ENCODE measurements at regions not wholly inside any gene's neighbourhood (a gene's known extent, or its start where the extent isn't known, plus 50 kb on each side); places are given as distances from the start of the nearest gene placed in this dataset.
"Not testable (repeated sequence)": the region's sequence is repeated elsewhere in the genome, so short reads cannot be mapped to it uniquely, and the experiment has no call there.

DNA sequence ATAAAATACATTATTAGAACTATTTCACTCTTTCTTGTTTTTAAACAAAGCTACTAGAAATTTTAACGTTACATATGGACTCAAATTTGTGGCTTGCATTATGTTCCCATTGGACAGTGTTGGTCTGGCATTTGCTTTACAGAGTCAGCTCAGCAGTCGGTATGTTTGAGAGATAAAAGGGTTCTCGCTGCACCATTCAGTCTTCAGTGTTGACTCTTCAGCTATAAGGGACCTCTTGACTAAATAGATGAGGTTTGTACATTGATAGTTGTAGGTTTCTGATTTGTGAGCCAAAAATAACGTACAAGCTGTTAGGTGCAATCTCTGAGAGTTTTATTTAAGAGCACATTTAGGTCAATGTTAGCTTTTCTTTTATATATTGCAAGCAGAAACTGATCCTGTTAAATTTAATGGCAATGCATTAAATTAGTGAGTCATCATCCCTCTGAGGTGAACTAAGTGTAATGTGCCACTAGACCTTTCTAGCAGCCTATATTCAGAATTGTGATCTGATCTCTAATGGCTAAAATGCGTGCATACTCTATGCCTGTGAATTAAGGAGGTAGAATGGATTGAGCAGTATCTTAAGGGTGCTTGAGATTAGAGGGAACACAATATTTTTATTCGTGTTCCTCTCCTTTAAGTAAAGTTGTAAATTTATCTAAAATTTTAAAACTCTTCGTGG, 485.6 kb upstream of the SYNCRIP start:
- no peaks in the 10 kb centered on the region for H3K27me3 ChIP-seq (ENCODE audit: control insufficient read depth, insufficient read depth, low read length)
- H3K4me3 ChIP-seq (ENCODE audit: low read depth, low read length) = no peak overlapping the region
- H3K36me3 ChIP-seq (ENCODE audit: control insufficient read depth, insufficient read depth, low read length) = no peaks in the 10 kb centered on the region
- no peaks in the 10 kb centered on the region for H3K9me3 ChIP-seq (ENCODE audit: control insufficient read depth, insufficient read depth, low read length)
- H3K4me1 ChIP-seq (ENCODE audit: control insufficient read depth, insufficient read depth, low read length) = no peaks in the 10 kb centered on the region
- no peak overlapping the region for H3K9ac ChIP-seq (ENCODE audit: low read depth, low read length)

DNA sequence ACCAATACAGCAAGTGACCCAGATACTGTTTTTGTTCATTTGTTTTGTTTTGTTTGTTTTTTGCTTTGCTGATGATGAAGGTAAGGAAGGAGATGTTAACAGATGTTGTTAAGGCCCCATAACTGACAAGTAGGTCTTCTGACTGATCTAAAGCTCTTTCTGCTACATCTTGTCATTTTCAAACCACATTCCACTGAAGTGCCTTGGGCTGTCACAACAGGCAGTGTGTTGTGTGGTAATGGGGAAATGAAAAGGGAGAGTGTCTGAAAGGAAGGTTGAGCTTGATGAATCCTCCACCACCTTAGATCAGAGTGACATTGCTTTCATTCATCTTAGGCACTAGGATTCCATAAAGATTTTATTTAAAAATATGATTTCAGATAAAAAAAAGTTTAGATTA, 479.4 kb upstream of the SYNCRIP start:
- H3K4me1 ChIP-seq (ENCODE audit: control insufficient read depth, insufficient read depth, low read length) = no peaks in the 10 kb centered on the region
- no peaks in the 10 kb centered on the region for H3K36me3 ChIP-seq (ENCODE audit: control insufficient read depth, insufficient read depth, low read length)
- no peak overlapping the region for H3K9ac ChIP-seq (ENCODE audit: low read depth, low read length)
- no peak overlapping the region for H3K4me3 ChIP-seq (ENCODE audit: low read depth, low read length)
- no peaks in the 10 kb centered on the region for H3K27me3 ChIP-seq (ENCODE audit: control insufficient read depth, insufficient read depth, low read length)
- no peaks in the 10 kb centered on the region for H3K9me3 ChIP-seq (ENCODE audit: control insufficient read depth, insufficient read depth, low read length)

DNA sequence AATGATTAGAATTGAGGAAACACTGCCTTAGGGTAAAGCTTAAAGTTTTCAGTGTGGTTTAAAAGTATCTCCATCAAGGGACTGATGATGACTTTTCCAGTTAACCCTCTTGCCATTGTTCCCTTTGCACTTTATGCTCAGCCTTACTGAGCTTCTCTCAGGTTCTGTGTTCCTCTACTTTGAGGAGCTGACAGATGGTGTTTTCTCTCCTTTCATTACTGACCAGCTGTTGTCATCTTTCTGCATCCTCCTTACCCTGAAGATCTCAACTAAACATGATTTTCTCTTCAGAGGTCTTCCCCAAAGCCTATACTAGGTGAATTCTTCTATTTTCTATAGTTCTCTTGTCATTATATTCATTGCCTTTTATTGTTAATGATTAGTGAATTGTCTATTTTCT, 475.6 kb upstream of the SYNCRIP start:
- no peaks in the 10 kb centered on the region for H3K4me1 ChIP-seq (ENCODE audit: control insufficient read depth, insufficient read depth, low read length)

DNA sequence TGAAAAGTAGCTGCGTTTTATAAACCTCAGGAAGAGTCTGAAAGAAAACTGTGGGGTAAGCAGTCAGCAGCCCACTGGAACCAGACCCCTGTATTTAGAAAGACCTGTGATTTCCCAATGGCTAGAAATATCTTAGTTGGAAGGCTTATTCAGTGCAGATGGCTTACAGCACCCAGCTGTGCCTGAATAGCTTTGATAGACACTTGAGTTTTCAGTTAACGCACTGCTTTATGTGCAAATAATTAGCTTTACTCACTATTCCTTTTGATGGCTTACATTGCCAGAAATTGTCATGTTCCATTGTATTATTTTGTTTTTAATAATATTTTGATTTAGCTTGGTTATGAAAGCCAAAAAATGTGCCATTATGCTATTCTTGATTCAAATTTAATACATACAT, 465.3 kb upstream of the SYNCRIP start:
- Histone ChIP-seq H3K9ac (ENCODE audit: low read depth, low read length) (no peak overlapping the region), H3K4me3 (ENCODE audit: low read depth, low read length) (no peak overlapping the region), H3K27me3 (ENCODE audit: control insufficient read depth, insufficient read depth, low read length) (no peaks in the 10 kb centered on the region), H3K9me3 (ENCODE audit: control insufficient read depth, insufficient read depth, low read length) (no peaks in the 10 kb centered on the region), H3K36me3 (ENCODE audit: control insufficient read depth, insufficient read depth, low read length) (no peaks in the 10 kb centered on the region), H3K4me1 (ENCODE audit: control insufficient read depth, insufficient read depth, low read length) (no peaks in the 10 kb centered on the region)

More for the DNA sequence above, 475.6 kb upstream of the SYNCRIP start:
- Histone ChIP-seq H3K36me3 (ENCODE audit: control insufficient read depth, insufficient read depth, low read length) (no peaks in the 10 kb centered on the region), H3K27me3 (ENCODE audit: control insufficient read depth, insufficient read depth, low read length) (no peaks in the 10 kb centered on the region), H3K9me3 (ENCODE audit: control insufficient read depth, insufficient read depth, low read length) (no peaks in the 10 kb centered on the region), H3K9ac (ENCODE audit: low read depth, low read length) (no peak overlapping the region), H3K4me3 (ENCODE audit: low read depth, low read length) (no peak overlapping the region)

DNA sequence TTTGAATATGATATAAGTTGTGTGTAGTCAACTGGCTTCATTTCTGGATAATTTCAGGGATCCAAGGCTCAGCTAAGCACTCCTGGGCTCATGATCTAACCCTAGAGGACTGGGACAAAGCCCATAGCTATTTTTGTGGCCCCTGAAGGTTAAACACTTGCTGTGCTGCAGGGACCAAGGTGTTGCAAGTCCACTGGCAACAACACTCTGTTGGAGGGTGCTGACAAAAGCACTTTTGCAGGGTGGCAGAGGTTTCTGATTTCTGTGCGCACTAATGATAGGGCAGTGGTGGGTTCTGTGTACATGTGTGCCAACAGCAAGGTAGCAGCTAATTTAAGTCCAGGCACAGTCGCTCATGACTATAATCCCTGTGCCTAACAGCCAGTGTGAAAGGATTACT, 445.3 kb upstream of the SYNCRIP start:
- Histone ChIP-seq H3K36me3 (ENCODE audit: control insufficient read depth, insufficient read depth, low read length) (no peaks in the 10 kb centered on the region), H3K9ac (ENCODE audit: low read depth, low read length) (no peak overlapping the region), H3K4me3 (ENCODE audit: low read depth, low read length) (no peak overlapping the region), H3K4me1 (ENCODE audit: control insufficient read depth, insufficient read depth, low read length) (no peaks in the 10 kb centered on the region), H3K9me3 (ENCODE audit: control insufficient read depth, insufficient read depth, low read length) (no peaks in the 10 kb centered on the region), H3K27me3 (ENCODE audit: control insufficient read depth, insufficient read depth, low read length) (no peaks in the 10 kb centered on the region)

DNA sequence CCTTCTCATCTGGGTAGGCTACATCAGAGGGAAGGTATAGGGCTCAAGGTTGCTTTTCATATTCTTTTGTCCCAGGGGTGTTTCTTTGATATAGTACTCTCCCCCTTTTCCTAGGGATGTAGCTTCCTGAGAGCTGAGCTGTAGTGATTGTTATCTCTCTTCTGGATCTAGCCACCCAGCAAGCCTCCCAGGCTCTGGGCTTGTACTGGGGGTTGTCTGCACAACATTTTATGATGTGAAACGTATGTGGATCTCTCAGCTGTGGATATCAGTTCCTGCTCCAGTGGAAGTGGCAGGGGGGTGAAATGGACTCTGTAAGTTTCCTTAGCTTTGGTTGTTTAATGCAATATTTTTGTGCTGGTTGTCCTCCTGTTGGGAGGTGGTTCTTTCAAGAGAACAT, 437.3 kb upstream of the SYNCRIP start:
- Histone ChIP-seq H3K4me1 (ENCODE audit: control insufficient read depth, insufficient read depth, low read length) (no peaks in the 10 kb centered on the region), H3K9ac (ENCODE audit: low read depth, low read length) (no peak overlapping the region), H3K36me3 (ENCODE audit: control insufficient read depth, insufficient read depth, low read length) (no peaks in the 10 kb centered on the region), H3K4me3 (ENCODE audit: low read depth, low read length) (no peak overlapping the region), H3K9me3 (ENCODE audit: control insufficient read depth, insufficient read depth, low read length) (no peaks in the 10 kb centered on the region), H3K27me3 (ENCODE audit: control insufficient read depth, insufficient read depth, low read length) (no peaks in the 10 kb centered on the region)

DNA sequence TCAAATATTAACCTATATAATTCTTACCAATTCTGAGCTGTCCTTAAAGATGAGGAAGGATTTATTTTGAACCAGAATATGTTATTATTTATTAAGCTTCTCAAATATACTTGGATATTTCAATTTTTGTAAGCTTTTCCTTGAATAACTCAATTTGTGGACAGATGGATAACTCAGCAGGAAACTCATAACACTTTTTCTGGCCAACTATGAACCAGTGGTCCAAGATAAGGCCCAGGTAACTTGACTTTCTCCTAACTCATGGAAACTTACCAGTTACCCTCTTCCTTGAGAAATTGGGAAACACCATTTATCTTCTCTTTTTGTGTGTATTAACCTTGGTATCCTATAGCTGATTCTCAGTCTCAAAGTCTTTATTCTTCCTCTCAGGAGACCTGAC, 427.5 kb upstream of the SYNCRIP start:
- Histone ChIP-seq H3K4me3 (ENCODE audit: low read depth, low read length) (no peak overlapping the region), H3K9ac (ENCODE audit: low read depth, low read length) (no peak overlapping the region), H3K9me3 (ENCODE audit: control insufficient read depth, insufficient read depth, low read length) (no peaks in the 10 kb centered on the region), H3K4me1 (ENCODE audit: control insufficient read depth, insufficient read depth, low read length) (no peaks in the 10 kb centered on the region), H3K36me3 (ENCODE audit: control insufficient read depth, insufficient read depth, low read length) (no peaks in the 10 kb centered on the region), H3K27me3 (ENCODE audit: control insufficient read depth, insufficient read depth, low read length) (no peaks in the 10 kb centered on the region)

DNA sequence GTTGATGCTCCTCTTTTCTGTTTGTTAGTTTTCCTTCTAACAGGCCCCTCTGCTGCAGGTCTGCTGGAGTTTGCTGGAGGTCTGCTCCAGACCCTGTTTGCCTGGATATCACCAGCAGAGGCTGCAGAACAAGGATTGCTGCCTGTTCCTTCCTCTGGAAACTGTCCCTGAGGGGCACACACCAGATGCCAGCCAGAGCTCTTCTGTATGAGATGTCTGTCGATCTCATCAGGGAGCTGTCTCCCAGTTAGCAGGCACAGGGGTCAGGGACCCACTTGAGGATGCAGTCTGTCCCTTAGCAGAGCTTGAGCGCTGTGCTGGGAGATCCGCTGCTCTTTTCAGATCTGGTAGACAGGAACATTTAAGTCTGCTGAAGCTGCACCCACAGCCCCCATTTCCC, 422.3 kb upstream of the SYNCRIP start:
- not testable (repeated sequence) for H3K9ac ChIP-seq (ENCODE audit: low read depth, low read length); H3K4me3 ChIP-seq (ENCODE audit: low read depth, low read length); H3K9me3 ChIP-seq (ENCODE audit: control insufficient read depth, insufficient read depth, low read length); H3K36me3 ChIP-seq (ENCODE audit: control insufficient read depth, insufficient read depth, low read length); H3K4me1 ChIP-seq (ENCODE audit: control insufficient read depth, insufficient read depth, low read length); H3K27me3 ChIP-seq (ENCODE audit: control insufficient read depth, insufficient read depth, low read length)

DNA sequence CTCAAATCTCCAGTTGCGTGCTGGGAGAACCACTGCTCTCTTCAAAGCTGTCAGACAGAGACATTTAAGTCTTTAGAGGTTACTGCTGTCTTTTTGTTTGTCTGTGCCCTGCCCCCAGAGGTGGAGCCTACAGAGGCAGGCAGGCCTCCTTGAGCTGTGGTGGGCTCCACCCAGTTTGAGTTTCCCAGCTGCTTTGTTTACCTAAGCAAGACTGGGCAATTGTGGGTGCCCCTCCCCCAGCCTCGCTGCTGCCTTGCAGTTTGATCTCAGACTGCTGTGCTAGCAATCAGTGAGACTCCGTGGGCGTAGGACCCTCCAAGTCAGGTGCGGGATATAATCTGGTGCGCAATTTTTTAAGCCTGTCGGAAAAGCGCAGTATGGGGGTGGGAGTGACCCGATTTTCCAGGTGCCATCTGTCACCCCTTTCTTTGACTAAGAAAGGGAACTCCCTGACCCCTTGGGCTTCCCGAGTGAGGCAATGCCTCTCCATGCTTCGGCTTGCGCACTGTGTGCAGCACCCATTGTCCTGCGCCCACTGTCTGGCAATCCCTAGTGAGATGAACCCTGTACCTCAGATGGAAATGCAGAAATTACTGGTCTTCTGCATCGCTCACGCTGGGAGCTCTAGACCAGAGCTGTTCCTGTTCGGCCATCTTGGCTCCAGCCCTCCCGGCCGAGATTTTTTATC, 414.8 kb upstream of the SYNCRIP start:
- peak overlapping the region; percentile 62 for H3K4me3 ChIP-seq (ENCODE audit: low read depth, low read length)
- not testable (repeated sequence) for H3K4me1 ChIP-seq (ENCODE audit: control insufficient read depth, insufficient read depth, low read length); H3K27me3 ChIP-seq (ENCODE audit: control insufficient read depth, insufficient read depth, low read length); H3K36me3 ChIP-seq (ENCODE audit: control insufficient read depth, insufficient read depth, low read length); H3K9me3 ChIP-seq (ENCODE audit: control insufficient read depth, insufficient read depth, low read length)
- H3K9ac ChIP-seq (ENCODE audit: low read depth, low read length) = peak overlapping the region; percentile 47

DNA sequence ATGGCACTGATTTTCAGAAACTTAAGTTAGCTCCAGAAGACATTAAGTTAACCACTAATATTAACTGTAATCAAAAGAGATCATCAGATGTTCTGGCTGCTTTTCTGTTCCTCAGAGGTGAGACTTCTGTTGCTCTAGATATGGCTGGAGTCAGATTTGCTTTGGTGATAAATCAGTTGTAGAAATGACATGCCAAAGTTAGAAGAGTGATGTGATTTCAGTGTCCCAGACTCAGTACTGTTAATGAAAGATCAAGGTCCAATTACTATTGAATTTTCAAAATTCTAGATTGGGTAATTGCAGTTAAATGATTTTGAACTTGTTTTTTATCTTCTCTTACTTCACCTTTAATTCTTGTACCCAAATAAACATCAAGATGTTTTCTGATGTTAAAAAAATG, 402.4 kb upstream of the SYNCRIP start:
- H3K36me3 ChIP-seq (ENCODE audit: control insufficient read depth, insufficient read depth, low read length) = no peaks in the 10 kb centered on the region
- H3K9me3 ChIP-seq (ENCODE audit: control insufficient read depth, insufficient read depth, low read length) = no peaks in the 10 kb centered on the region
- H3K9ac ChIP-seq (ENCODE audit: low read depth, low read length) = no peak overlapping the region
- no peak overlapping the region for H3K4me3 ChIP-seq (ENCODE audit: low read depth, low read length)
- H3K27me3 ChIP-seq (ENCODE audit: control insufficient read depth, insufficient read depth, low read length) = no peaks in the 10 kb centered on the region
- no peaks in the 10 kb centered on the region for H3K4me1 ChIP-seq (ENCODE audit: control insufficient read depth, insufficient read depth, low read length)

DNA sequence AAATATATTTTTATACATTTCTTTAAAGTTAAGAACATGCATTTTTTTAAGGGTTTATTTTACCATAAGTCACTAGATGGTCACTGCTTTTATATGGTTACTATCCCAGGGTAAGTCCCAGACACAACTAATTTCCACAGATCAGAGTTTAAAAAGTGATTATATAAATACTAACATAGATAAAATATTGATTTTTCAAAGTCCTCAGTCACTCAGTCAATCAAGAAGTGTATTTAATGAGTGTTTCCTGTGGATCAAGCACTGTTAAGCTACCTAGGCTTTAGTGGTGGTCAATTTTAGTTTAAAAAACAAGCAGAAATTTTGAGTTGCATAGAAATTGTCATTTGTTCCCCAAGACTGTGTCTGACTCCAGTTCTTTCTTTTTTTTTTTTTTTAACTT, 399.5 kb upstream of the SYNCRIP start:
- no peaks in the 10 kb centered on the region for H3K9me3 ChIP-seq (ENCODE audit: control insufficient read depth, insufficient read depth, low read length)
- H3K36me3 ChIP-seq (ENCODE audit: control insufficient read depth, insufficient read depth, low read length) = no peaks in the 10 kb centered on the region
- no peaks in the 10 kb centered on the region for H3K4me1 ChIP-seq (ENCODE audit: control insufficient read depth, insufficient read depth, low read length)
- no peaks in the 10 kb centered on the region for H3K27me3 ChIP-seq (ENCODE audit: control insufficient read depth, insufficient read depth, low read length)
- no peak overlapping the region for H3K4me3 ChIP-seq (ENCODE audit: low read depth, low read length)
- H3K9ac ChIP-seq (ENCODE audit: low read depth, low read length) = no peak overlapping the region

DNA sequence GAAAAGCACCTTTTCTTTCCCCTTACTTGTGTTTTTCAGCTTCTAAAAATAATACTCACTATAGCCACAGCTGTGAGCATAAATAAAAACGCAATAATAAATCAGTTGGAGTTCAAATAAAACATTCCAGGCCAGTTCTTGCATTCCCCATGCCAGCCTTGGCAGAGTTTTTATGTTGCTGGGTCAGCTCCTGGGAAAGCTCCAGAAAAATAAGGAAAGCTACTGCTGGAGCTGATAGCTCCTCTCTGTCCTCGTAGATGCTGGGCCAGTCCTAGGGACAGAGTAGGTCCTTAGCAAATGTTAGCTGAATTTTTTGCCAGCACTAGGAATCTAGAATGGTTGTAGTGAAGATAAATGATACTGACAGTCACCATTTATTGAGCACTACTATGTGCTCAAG, 389.0 kb upstream of the SYNCRIP start:
- H3K9me3 ChIP-seq (ENCODE audit: control insufficient read depth, insufficient read depth, low read length) = no peaks in the 10 kb centered on the region
- H3K4me3 ChIP-seq (ENCODE audit: low read depth, low read length) = no peak overlapping the region
- H3K9ac ChIP-seq (ENCODE audit: low read depth, low read length) = no peak overlapping the region
- H3K27me3 ChIP-seq (ENCODE audit: control insufficient read depth, insufficient read depth, low read length) = no peaks in the 10 kb centered on the region
- no peaks in the 10 kb centered on the region for H3K36me3 ChIP-seq (ENCODE audit: control insufficient read depth, insufficient read depth, low read length)
- no peaks in the 10 kb centered on the region for H3K4me1 ChIP-seq (ENCODE audit: control insufficient read depth, insufficient read depth, low read length)
